ENCODE measurements at regions not wholly inside any gene's neighbourhood (a gene's known extent, or its start where the extent isn't known, plus 50 kb on each side); places are given as distances from the start of the nearest gene placed in this dataset.

- no peak for DNase-seq
- no peak overlapping the region for H3K23ac ChIP-seq (ENCODE audit: low read length)
- H3K9ac ChIP-seq (ENCODE audit: low read length): no peak overlapping the region
- H3K36me3 ChIP-seq (ENCODE audit: control insufficient read depth in 1 of 2, insufficient read depth in 2 of 2, low read length in 2 of 2): no peaks in the 10 kb centered on the region
- H4K12ac ChIP-seq (ENCODE audit: low read depth, low read length): no peak overlapping the region
- H3K18ac ChIP-seq (ENCODE audit: low read length): no peak overlapping the region
- no peak overlapping the region for H2AK5ac ChIP-seq (ENCODE audit: low read length)
- no peak overlapping the region for H2BK120ac ChIP-seq (ENCODE audit: insufficient read depth, low read length, poor library complexity)
- H3K4me1 ChIP-seq (ENCODE audit: control insufficient read depth in 1 of 2, insufficient read depth in 2 of 2, low read length in 2 of 2): no peaks in the 10 kb centered on the region
- no peak overlapping the region for H3K4me3 ChIP-seq (ENCODE audit: low read depth, low read length)
- H3K27me3 ChIP-seq (ENCODE audit: insufficient read depth, low read length): no peaks in the 10 kb centered on the region
- no CpG with 5 or more reads among the region's 3 CpGs for WGBS (ENCODE audit: extremely low coverage, insufficient coverage, insufficient read length)
- no peaks in the 10 kb centered on the region for H3K9me3 ChIP-seq (ENCODE audit: insufficient read depth, low read depth, low read length)
- no peak overlapping the region for H2AFZ ChIP-seq (ENCODE audit: insufficient read depth, low read length, poor library complexity)
- no peak overlapping the region for H3K27ac ChIP-seq (ENCODE audit: low read depth, low read length)
- no peak overlapping the region for H3K4me2 ChIP-seq (ENCODE audit: low read length)
- no peak overlapping the region for H2BK12ac ChIP-seq (ENCODE audit: low read length)
- no peaks in the 10 kb centered on the region for H3K79me1 ChIP-seq (ENCODE audit: low read length)
- H3K79me2 ChIP-seq (ENCODE audit: control insufficient read depth, insufficient read depth, low read length, poor library complexity): no peaks in the 10 kb centered on the region
- no peak overlapping the region for H2BK5ac ChIP-seq (ENCODE audit: low read depth, low read length, poor library complexity)
- H4K8ac ChIP-seq (ENCODE audit: low read depth, low read length): no peak overlapping the region
- H3K4ac ChIP-seq (ENCODE audit: low read depth, low read length): no peak overlapping the region
- H3K14ac ChIP-seq (ENCODE audit: low read length): no peak overlapping the region
- no peak overlapping the region for H4K91ac ChIP-seq (ENCODE audit: low read depth, low read length)
Observed at GRCh38 chr3:153746211-153746610, 375.0 kb upstream of the ARHGEF26 start.

GRCh38 chr3:153749070-153749610 lies 372.1 kb upstream of the ARHGEF26 start:
- WGBS (ENCODE audit: extremely low coverage, insufficient coverage, insufficient read length): no CpG with 5 or more reads among the region's 1 CpG
- H2BK120ac ChIP-seq (ENCODE audit: insufficient read depth, low read length, poor library complexity): no peak overlapping the region

GRCh38 chr3:153752405-153753027 lies 368.7 kb upstream of the ARHGEF26 start:
- Histone ChIP-seq H3K18ac (ENCODE audit: low read length) (no peak overlapping the region), H4K91ac (ENCODE audit: low read depth, low read length) (no peak overlapping the region), H3K14ac (ENCODE audit: low read length) (no peak overlapping the region), H2BK120ac (ENCODE audit: insufficient read depth, low read length, poor library complexity) (no peak overlapping the region), H3K27ac (ENCODE audit: low read depth, low read length) (no peak overlapping the region), H3K4ac (ENCODE audit: low read depth, low read length) (no peak overlapping the region), H3K27me3 (ENCODE audit: insufficient read depth, low read length) (no peaks in the 10 kb centered on the region), H3K79me2 (ENCODE audit: control insufficient read depth, insufficient read depth, low read length, poor library complexity) (no peaks in the 10 kb centered on the region), H3K9me3 (ENCODE audit: insufficient read depth, low read depth, low read length) (no peaks in the 10 kb centered on the region), H3K36me3 (ENCODE audit: control insufficient read depth in 1 of 2, insufficient read depth in 2 of 2, low read length in 2 of 2) (no peaks in the 10 kb centered on the region), H2BK12ac (ENCODE audit: low read length) (no peak overlapping the region), H3K4me3 (ENCODE audit: low read depth, low read length) (no peak overlapping the region), H3K4me2 (ENCODE audit: low read length) (no peak overlapping the region), H2AK5ac (ENCODE audit: low read length) (no peak overlapping the region), H2AFZ (ENCODE audit: insufficient read depth, low read length, poor library complexity) (no peak overlapping the region), H4K8ac (ENCODE audit: low read depth, low read length) (no peak overlapping the region), H3K4me1 (ENCODE audit: control insufficient read depth in 1 of 2, insufficient read depth in 2 of 2, low read length in 2 of 2) (no peaks in the 10 kb centered on the region), H3K79me1 (ENCODE audit: low read length) (no peaks in the 10 kb centered on the region), H3K23ac (ENCODE audit: low read length) (no peak overlapping the region), H2BK5ac (ENCODE audit: low read depth, low read length, poor library complexity) (no peak overlapping the region), H3K9ac (ENCODE audit: low read length) (no peak overlapping the region), H4K12ac (ENCODE audit: low read depth, low read length) (no peak overlapping the region)
- DNase-seq: no peak
- no CpG with 5 or more reads among the region's 8 CpGs for WGBS (ENCODE audit: extremely low coverage, insufficient coverage, insufficient read length)

More at GRCh38 chr3:153749070-153749610, 372.1 kb upstream of the ARHGEF26 start:
- Histone ChIP-seq H4K8ac (ENCODE audit: low read depth, low read length) (no peak overlapping the region), H3K4ac (ENCODE audit: low read depth, low read length) (no peak overlapping the region), H3K4me3 (ENCODE audit: low read depth, low read length) (no peak overlapping the region), H3K4me2 (ENCODE audit: low read length) (no peak overlapping the region), H3K4me1 (ENCODE audit: control insufficient read depth in 1 of 2, insufficient read depth in 2 of 2, low read length in 2 of 2) (no peaks in the 10 kb centered on the region), H3K18ac (ENCODE audit: low read length) (no peak overlapping the region), H3K79me1 (ENCODE audit: low read length) (no peaks in the 10 kb centered on the region), H2BK5ac (ENCODE audit: low read depth, low read length, poor library complexity) (no peak overlapping the region), H3K36me3 (ENCODE audit: control insufficient read depth in 1 of 2, insufficient read depth in 2 of 2, low read length in 2 of 2) (no peaks in the 10 kb centered on the region), H4K91ac (ENCODE audit: low read depth, low read length) (no peak overlapping the region), H3K27me3 (ENCODE audit: insufficient read depth, low read length) (no peaks in the 10 kb centered on the region), H3K23ac (ENCODE audit: low read length) (no peak overlapping the region), H2AK5ac (ENCODE audit: low read length) (no peak overlapping the region), H4K12ac (ENCODE audit: low read depth, low read length) (no peak overlapping the region), H3K14ac (ENCODE audit: low read length) (no peak overlapping the region), H3K9me3 (ENCODE audit: insufficient read depth, low read depth, low read length) (no peaks in the 10 kb centered on the region), H3K27ac (ENCODE audit: low read depth, low read length) (no peak overlapping the region), H3K79me2 (ENCODE audit: control insufficient read depth, insufficient read depth, low read length, poor library complexity) (no peaks in the 10 kb centered on the region), H3K9ac (ENCODE audit: low read length) (no peak overlapping the region), H2BK12ac (ENCODE audit: low read length) (no peak overlapping the region), H2AFZ (ENCODE audit: insufficient read depth, low read length, poor library complexity) (no peak overlapping the region)
- no peak for DNase-seq

GRCh38 chr3:153753035-153753434 lies 368.2 kb upstream of the ARHGEF26 start:
- Histone ChIP-seq H4K91ac (ENCODE audit: low read depth, low read length) (no peak overlapping the region), H3K4ac (ENCODE audit: low read depth, low read length) (no peak overlapping the region), H3K23ac (ENCODE audit: low read length) (no peak overlapping the region), H3K14ac (ENCODE audit: low read length) (no peak overlapping the region), H2BK5ac (ENCODE audit: low read depth, low read length, poor library complexity) (no peak overlapping the region), H3K79me2 (ENCODE audit: control insufficient read depth, insufficient read depth, low read length, poor library complexity) (no peaks in the 10 kb centered on the region), H3K27me3 (ENCODE audit: insufficient read depth, low read length) (no peaks in the 10 kb centered on the region), H3K36me3 (ENCODE audit: control insufficient read depth in 1 of 2, insufficient read depth in 2 of 2, low read length in 2 of 2) (no peaks in the 10 kb centered on the region), H3K27ac (ENCODE audit: low read depth, low read length) (no peak overlapping the region), H3K4me2 (ENCODE audit: low read length) (no peak overlapping the region), H3K4me1 (ENCODE audit: control insufficient read depth in 1 of 2, insufficient read depth in 2 of 2, low read length in 2 of 2) (no peaks in the 10 kb centered on the region), H2AK5ac (ENCODE audit: low read length) (no peak overlapping the region), H3K9ac (ENCODE audit: low read length) (no peak overlapping the region), H3K79me1 (ENCODE audit: low read length) (no peaks in the 10 kb centered on the region), H2AFZ (ENCODE audit: insufficient read depth, low read length, poor library complexity) (no peak overlapping the region), H4K8ac (ENCODE audit: low read depth, low read length) (no peak overlapping the region), H2BK12ac (ENCODE audit: low read length) (no peak overlapping the region), H4K12ac (ENCODE audit: low read depth, low read length) (no peak overlapping the region), H3K18ac (ENCODE audit: low read length) (no peak overlapping the region), H3K9me3 (ENCODE audit: insufficient read depth, low read depth, low read length) (no peaks in the 10 kb centered on the region), H2BK120ac (ENCODE audit: insufficient read depth, low read length, poor library complexity) (no peak overlapping the region), H3K4me3 (ENCODE audit: low read depth, low read length) (no peak overlapping the region)
- no peak for DNase-seq
- WGBS (ENCODE audit: extremely low coverage, insufficient coverage, insufficient read length): no CpG with 5 or more reads among the region's 2 CpGs

Measured in trophoblast cell (in vitro differentiated cells and primary cell).